IMR-90 (cell line): ENCODE measurements at regions not wholly inside any gene's neighbourhood (a gene's known extent, or its start where the extent isn't known, plus 50 kb on each side); places are given as distances from the start of the nearest gene placed in this dataset.

Experiments
- ATAC-seq: fragments of 200-7000 bp; cut with Tn5 transposase; 2 replicates; pipeline ENCODE4 v1.9.1; 2020; ENCODE audit warnings: low read depth, mild to moderate bottlenecking, moderate library complexity
- BruUV-seq: library from RNA; stranded (reverse); fragments of 400-500 nt; replicated peaks from 2 replicates; lab custom pipeline; 2021; lab: Mats Ljungman, UMichigan
- CTCF ChIA-PET: fragments of 300-600 bp; formaldehyde crosslinking; extraction: SDS; loops from one replicate; lab custom pipeline; 2021; ENCODE audit warnings: antibody characterized with exemption; lab: Yijun Ruan, JAX
- POLR2A ChIA-PET: fragments of 300-600 bp; sonication (Branson Sonifier 250); formaldehyde crosslinking; loops from one replicate; lab custom pipeline; 2022; ENCODE audit warnings: antibody characterized with exemption; ENCODE audit not compliant: unreplicated experiment; lab: Charles Lee
- DNase-seq: peaks from one replicate; pipeline ENCODE4 v3.0.0; 2013
- H2AFZ ChIP-seq: replicated peaks from 2 replicates; pipeline ENCODE3; 2013; ENCODE audit warnings: low read length, mild to moderate bottlenecking; ENCODE audit not compliant: poor library complexity
- H2AK5ac ChIP-seq: 2 replicates; pipeline ENCODE4 v1.6.1; 2013; ENCODE audit warnings: low read depth, low read length, inconsistent platforms
- H2AK9ac ChIP-seq: replicated peaks from 2 replicates; pipeline ENCODE3; 2013; ENCODE audit warnings: mild to moderate bottlenecking, low read depth, low read length, moderate library complexity; ENCODE audit not compliant: poor library complexity
- H2BK120ac ChIP-seq: 2 replicates; pipeline ENCODE4 v1.6.1; 2013; ENCODE audit warnings: low read depth, low read length, inconsistent platforms
- H2BK15ac ChIP-seq: 3 replicates; pipeline ENCODE4 v1.6.1; 2013; ENCODE audit warnings: low read depth, low read length, inconsistent platforms
- H2BK20ac ChIP-seq: 2 replicates; pipeline ENCODE4 v1.6.1; 2013; ENCODE audit warnings: low read depth, mild to moderate bottlenecking, inconsistent platforms, low read length, moderate library complexity
- H2BK5ac ChIP-seq: 2 replicates; pipeline ENCODE4 v1.6.1; 2013; ENCODE audit warnings: mild to moderate bottlenecking, low read depth, low read length, inconsistent platforms; ENCODE audit not compliant: poor library complexity, severe bottlenecking
- H3K14ac ChIP-seq: replicated peaks from 2 replicates; pipeline ENCODE4 v1.6.1; 2013; ENCODE audit warnings: low read depth, low read length, inconsistent platforms
- H3K18ac ChIP-seq: 2 replicates; pipeline ENCODE4 v1.6.1; 2013; ENCODE audit warnings: low read depth, low read length, control low read depth
- H3K23ac ChIP-seq: 2 replicates; pipeline ENCODE4 v1.6.1; 2013; ENCODE audit warnings: low read depth, low read length, inconsistent platforms
- H3K27ac ChIP-seq: 2 replicates; pipeline ENCODE4 v1.5.1; 2013; ENCODE audit warnings: mild to moderate bottlenecking, control low read depth, low read length; ENCODE audit not compliant: insufficient read depth
- H3K27me3 ChIP-seq: 2 replicates; pipeline ENCODE4 v1.6.1; 2013; ENCODE audit warnings: low read length; ENCODE audit not compliant: control insufficient read depth, insufficient read depth
- H3K36me3 ChIP-seq: 2 replicates; pipeline ENCODE4 v1.6.1; 2013; ENCODE audit warnings: low read length, mixed read lengths; ENCODE audit not compliant: control insufficient read depth, insufficient read depth
- H3K4ac ChIP-seq: 2 replicates; pipeline ENCODE4 v1.6.1; 2013; ENCODE audit warnings: low read depth, low read length, inconsistent platforms
- H3K4me1 ChIP-seq: 2 replicates; pipeline ENCODE4 v1.6.1; 2013; ENCODE audit warnings: low read length, mixed read lengths; ENCODE audit not compliant: control insufficient read depth, insufficient read depth
- H3K4me2 ChIP-seq: 2 replicates; pipeline ENCODE4 v1.6.1; 2013; ENCODE audit warnings: low read depth, mild to moderate bottlenecking, control low read depth, low read length, moderate library complexity
- H3K4me3 ChIP-seq: 2 replicates; pipeline ENCODE4 v1.5.1; 2013; ENCODE audit warnings: low read depth, mild to moderate bottlenecking, control low read depth, low read length, moderate library complexity; ENCODE audit not compliant: insufficient read depth
- H3K56ac ChIP-seq: 2 replicates; pipeline ENCODE4 v1.6.1; 2013; ENCODE audit warnings: low read length, inconsistent platforms; ENCODE audit not compliant: insufficient read depth; ENCODE audit errors: extremely low read depth
- H3K79me1 ChIP-seq, 2 experiments: 2 replicates each; pipeline ENCODE4 v1.6.1; 2013; ENCODE audit warnings: low read length in 2 of 2, inconsistent platforms in 1 of 2, low read depth in 1 of 2
- H3K9ac ChIP-seq: 2 replicates; pipeline ENCODE4 v1.6.1; 2013; ENCODE audit warnings: low read depth, low read length, control low read depth
- H3K9me1 ChIP-seq: 2 replicates; pipeline ENCODE4 v1.6.1; 2013; ENCODE audit warnings: low read length, inconsistent platforms; ENCODE audit not compliant: insufficient read depth
- H3K9me3 ChIP-seq: 2 replicates; pipeline ENCODE4 v1.6.1; 2013; ENCODE audit warnings: low read length; ENCODE audit not compliant: control insufficient read depth, insufficient read depth
- H4K20me1 ChIP-seq: 2 replicates; pipeline ENCODE4 v1.6.1; 2013; ENCODE audit warnings: low read length, inconsistent platforms; ENCODE audit not compliant: insufficient read depth
- H4K5ac ChIP-seq: 2 replicates; pipeline ENCODE4 v1.6.1; 2013; ENCODE audit warnings: mild to moderate bottlenecking, low read depth, low read length, control low read depth
- H4K8ac ChIP-seq, 2 experiments: 2 replicates each; pipeline ENCODE4 v1.6.1; 2013; ENCODE audit warnings: low read depth in 2 of 2, low read length in 2 of 2, control low read depth in 1 of 2, inconsistent platforms in 1 of 2
- H4K91ac ChIP-seq: 2 replicates; pipeline ENCODE4 v1.6.1; 2013; ENCODE audit warnings: low read depth, low read length, inconsistent platforms; ENCODE audit not compliant: insufficient read depth
- CHD1 ChIP-seq: IDR thresholded peaks from 2 replicates; pipeline ENCODE4 v1.6.1; 2012; ENCODE audit warnings: low read depth, low read length, improper control_type of control experiment
- CTCF ChIP-seq: conservative IDR thresholded peaks from 2 replicates; pipeline ENCODE4 v1.5.1; 2012; ENCODE audit warnings: mild to moderate bottlenecking, low read depth, low read length, improper control_type of control experiment
- RFX5 ChIP-seq: IDR thresholded peaks from 2 replicates; pipeline ENCODE4 v1.8.0; 2012; ENCODE audit warnings: low read depth, mild to moderate bottlenecking, low read length, moderate library complexity
- WGBS, 2 experiments: methylation state at CpG; one replicate each; pipeline versions ENCODE4 v1.1.5 to v1.1.7; 2013; ENCODE audit warnings: missing lambda C conversion rate in 2 of 2; ENCODE audit not compliant: insufficient read length in 1 of 2; ENCODE audit errors: extremely low coverage in 2 of 2; 5-methylcytosine and 5-hydroxymethylcytosine counted together
- dilution Hi-C: fragments of 300-500 bp; cut with HindIII; formaldehyde crosslinking; loops from one replicate; pipeline ENCODE4 v1.14.3; 2018; ENCODE audit warnings: low sequenced_read_pairs; ENCODE audit not compliant: unreplicated experiment
- in situ Hi-C: fragments of 300-500 bp; cut with MboI; formaldehyde crosslinking; loops from 3 replicates; pipeline ENCODE4 v1.14.3; 2019; ENCODE audit warnings: low sequenced_read_pairs, inconsistent platforms, mixed read lengths
- intact Hi-C: fragments of 100-400 bp; cut with micrococcal nuclease; formaldehyde crosslinking; loops from 2 replicates; pipeline ENCODE4 v1.10.0; 2022

- CTCF ChIA-PET, result no interaction called here
- no peaks in the 10 kb centered on the region for H4K20me1 ChIP-seq
- dilution Hi-C loops (no loop called here), intact Hi-C loops (no loop called here), in situ Hi-C loops (no loop called here)
- H3K27ac ChIP-seq, result no peak overlapping the region
- H4K8ac ChIP-seq, result no peak overlapping the region
- H4K91ac ChIP-seq, result no peak overlapping the region
- H2BK20ac ChIP-seq, result no peak overlapping the region
- H4K5ac ChIP-seq, result no peak overlapping the region
- ATAC-seq (no peak), DNase-seq (no peak)
- H2AK5ac ChIP-seq, result peak overlapping the region; percentile 17; the same call in 1 of the 2 replicates
- no peak overlapping the region for H3K9ac ChIP-seq
- H2BK5ac ChIP-seq, result no peak overlapping the region
- no peak overlapping the region for H2AFZ ChIP-seq
- H3K9me1 ChIP-seq, result no peaks in the 10 kb centered on the region
- POLR2A ChIA-PET, result no interaction called here
- H2BK15ac ChIP-seq, result no peak overlapping the region
- H2BK120ac ChIP-seq, result no peak overlapping the region
- H3K4ac ChIP-seq, result no peak overlapping the region
- no peak overlapping the region for H3K18ac ChIP-seq
- no peak overlapping the region; the same call in 1 of the 2 replicates for H3K14ac ChIP-seq
- H3K4me3 ChIP-seq, result no peak overlapping the region
- H3K23ac ChIP-seq, result no peak overlapping the region
- H3K79me1 ChIP-seq, result no peaks in the 10 kb centered on the region
- H2AK9ac ChIP-seq, result no peak overlapping the region
- BruUV-seq, result no TSS peak
- H3K4me1 ChIP-seq, result peaks cover 2% of the 10 kb centered on the region; the same call in 1 of the 2 replicates
- no peaks in the 10 kb centered on the region for H3K9me3 ChIP-seq
- no peak overlapping the region for H3K4me2 ChIP-seq
- no peaks in the 10 kb centered on the region for H3K36me3 ChIP-seq
- WGBS, 2 experiments, result no CpG with 5 or more reads among the region's 5 CpGs
- H3K56ac ChIP-seq, result no peak overlapping the region
- TF ChIP-seq CHD1 (no peak), CTCF (no peak), RFX5 (no peak)
- no peaks in the 10 kb centered on the region for H3K27me3 ChIP-seq
Observed at GRCh38 chr6:75029333-75029732, 176.5 kb downstream of the COL12A1 start.
